ENCODE measurements at regions not wholly inside any gene's neighbourhood (a gene's known extent, or its start where the extent isn't known, plus 50 kb on each side); places are given as distances from the start of the nearest gene placed in this dataset.

- no peak for TF ChIP-seq CTCF (IDR thresholded peaks at IDR 0.05; ENCODE audit: borderline replicate concordance, extremely low read depth, insufficient read depth)
- H3K9me3 ChIP-seq (ENCODE audit: control insufficient read depth in 2 of 3, insufficient read depth in 1 of 3, low read length in 3 of 3): no peaks in the 10 kb centered on the region
- H3K4me3 ChIP-seq (ENCODE audit: low read length in 3 of 3): no peak overlapping the region
- H3K27me3 ChIP-seq (ENCODE audit: control insufficient read depth, insufficient read depth, low read length): no peaks in the 10 kb centered on the region
- DNase-seq (no peak), FAIRE-seq (no peak)
- intact Hi-C loops (cut with DNase I): no loop called here
- no peaks in the 10 kb centered on the region for H3K36me3 ChIP-seq (ENCODE audit: control insufficient read depth in 2 of 3, insufficient read depth in 3 of 3, low read length in 3 of 3)
- no peak overlapping the region for H3K9ac ChIP-seq (ENCODE audit: low read length in 3 of 3)
- no peak overlapping the region for H3K27ac ChIP-seq (ENCODE audit: low read depth in 2 of 2, low read length in 2 of 2)
- no peaks in the 10 kb centered on the region for H3K4me1 ChIP-seq (ENCODE audit: control insufficient read depth in 2 of 3, insufficient read depth in 2 of 3, low read depth in 1 of 3, low read length in 3 of 3)
These were observed 1363.1 kb upstream of the PRR20A start for GRCh38 chr13:55777612-55778011.

- DNase-seq (no peak), FAIRE-seq (no peak)
- no peak overlapping the region for H3K9ac ChIP-seq (ENCODE audit: low read length in 3 of 3)
- H3K9me3 ChIP-seq (ENCODE audit: control insufficient read depth in 2 of 3, insufficient read depth in 1 of 3, low read length in 3 of 3): no peaks in the 10 kb centered on the region
- no peaks in the 10 kb centered on the region for H3K36me3 ChIP-seq (ENCODE audit: control insufficient read depth in 2 of 3, insufficient read depth in 3 of 3, low read length in 3 of 3)
- H3K27me3 ChIP-seq (ENCODE audit: control insufficient read depth, insufficient read depth, low read length): no peaks in the 10 kb centered on the region
- no peak overlapping the region for H3K27ac ChIP-seq (ENCODE audit: low read depth in 2 of 2, low read length in 2 of 2)
- no peak overlapping the region for H3K4me3 ChIP-seq (ENCODE audit: low read length in 3 of 3)
- intact Hi-C loops (cut with DNase I): no loop called here
- H3K4me1 ChIP-seq (ENCODE audit: control insufficient read depth in 2 of 3, insufficient read depth in 2 of 3, low read depth in 1 of 3, low read length in 3 of 3): no peaks in the 10 kb centered on the region
- TF ChIP-seq CTCF (IDR thresholded peaks at IDR 0.05; ENCODE audit: borderline replicate concordance, extremely low read depth, insufficient read depth): no peak
These were observed 1356.9 kb upstream of the PRR20A start for GRCh38 chr13:55783841-55784240.

- FAIRE-seq: no peak
- Histone ChIP-seq H3K27ac (ENCODE audit: low read depth in 2 of 2, low read length in 2 of 2) (no peak overlapping the region), H3K4me3 (ENCODE audit: low read length in 3 of 3) (no peak overlapping the region), H3K4me1 (ENCODE audit: control insufficient read depth in 2 of 3, insufficient read depth in 2 of 3, low read depth in 1 of 3, low read length in 3 of 3) (no peaks in the 10 kb centered on the region), H3K9me3 (ENCODE audit: control insufficient read depth in 2 of 3, insufficient read depth in 1 of 3, low read length in 3 of 3) (no peaks in the 10 kb centered on the region), H3K36me3 (ENCODE audit: control insufficient read depth in 2 of 3, insufficient read depth in 3 of 3, low read length in 3 of 3) (no peaks in the 10 kb centered on the region), H3K27me3 (ENCODE audit: control insufficient read depth, insufficient read depth, low read length) (no peaks in the 10 kb centered on the region), H3K9ac (ENCODE audit: low read length in 3 of 3) (no peak overlapping the region)
- DNase-seq: no peak
- intact Hi-C loops (cut with DNase I): no loop called here
- TF ChIP-seq CTCF (IDR thresholded peaks at IDR 0.05; ENCODE audit: borderline replicate concordance, extremely low read depth, insufficient read depth): no peak
These were observed 1352.2 kb upstream of the PRR20A start for GRCh38 chr13:55788548-55788947.

- DNase-seq (no peak), FAIRE-seq (no peak)
- Histone ChIP-seq H3K27ac (ENCODE audit: low read depth in 2 of 2, low read length in 2 of 2) (no peak overlapping the region), H3K9me3 (ENCODE audit: control insufficient read depth in 2 of 3, insufficient read depth in 1 of 3, low read length in 3 of 3) (no peaks in the 10 kb centered on the region), H3K9ac (ENCODE audit: low read length in 3 of 3) (no peak overlapping the region), H3K4me3 (ENCODE audit: low read length in 3 of 3) (no peak overlapping the region), H3K4me1 (ENCODE audit: control insufficient read depth in 2 of 3, insufficient read depth in 2 of 3, low read depth in 1 of 3, low read length in 3 of 3) (no peaks in the 10 kb centered on the region), H3K27me3 (ENCODE audit: control insufficient read depth, insufficient read depth, low read length) (no peaks in the 10 kb centered on the region), H3K36me3 (ENCODE audit: control insufficient read depth in 2 of 3, insufficient read depth in 3 of 3, low read length in 3 of 3) (no peaks in the 10 kb centered on the region)
- intact Hi-C loops (cut with DNase I): no loop called here
- TF ChIP-seq CTCF (IDR thresholded peaks at IDR 0.05; ENCODE audit: borderline replicate concordance, extremely low read depth, insufficient read depth): no peak
These were observed 1348.0 kb upstream of the PRR20A start for GRCh38 chr13:55792544-55793193.

Data from kidney (tissue), 13 donors.